ENCODE measurements at regions not wholly inside any gene's neighbourhood (a gene's known extent, or its start where the extent isn't known, plus 50 kb on each side); places are given as distances from the start of the nearest gene placed in this dataset.

DNA sequence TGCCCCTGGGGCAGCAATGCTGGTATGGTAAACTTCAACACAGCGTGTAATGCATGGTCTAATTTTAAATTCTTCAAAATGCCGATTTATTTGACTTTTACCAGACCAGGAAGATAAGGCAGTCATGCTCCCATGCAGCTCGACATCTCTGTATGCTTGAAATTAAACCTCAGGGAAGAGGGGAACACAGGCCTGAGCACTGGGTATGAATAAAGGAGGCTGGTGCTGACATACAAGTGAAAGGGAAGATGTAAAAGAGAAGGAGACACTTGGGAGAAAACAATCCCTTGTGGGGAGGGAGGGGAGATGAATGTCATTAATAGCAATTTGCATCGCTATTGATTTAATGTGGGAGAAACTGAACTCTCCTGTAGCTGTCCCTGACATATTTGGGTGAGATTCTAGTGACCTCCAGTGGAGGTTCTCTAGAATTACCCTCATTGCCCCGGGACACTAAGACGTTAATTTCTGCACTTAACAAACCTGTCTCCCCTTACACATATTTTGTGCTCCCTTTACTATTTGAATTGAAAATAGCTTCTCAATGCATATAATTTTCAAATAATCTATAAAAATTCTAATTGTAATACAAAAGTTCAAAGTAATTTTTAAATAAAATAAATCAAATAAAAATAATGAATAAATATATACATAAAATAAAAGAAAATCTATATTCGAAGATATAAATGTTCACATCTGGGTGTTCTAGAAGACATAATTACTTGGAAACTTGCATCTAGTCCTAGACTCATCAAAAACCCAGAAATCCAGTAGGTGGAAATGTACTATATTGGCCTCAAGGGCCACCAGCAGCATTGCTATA, 283.1 kb downstream of the LMX1A start:
- DNase-seq (ENCODE audit: low read depth): no peak

DNA sequence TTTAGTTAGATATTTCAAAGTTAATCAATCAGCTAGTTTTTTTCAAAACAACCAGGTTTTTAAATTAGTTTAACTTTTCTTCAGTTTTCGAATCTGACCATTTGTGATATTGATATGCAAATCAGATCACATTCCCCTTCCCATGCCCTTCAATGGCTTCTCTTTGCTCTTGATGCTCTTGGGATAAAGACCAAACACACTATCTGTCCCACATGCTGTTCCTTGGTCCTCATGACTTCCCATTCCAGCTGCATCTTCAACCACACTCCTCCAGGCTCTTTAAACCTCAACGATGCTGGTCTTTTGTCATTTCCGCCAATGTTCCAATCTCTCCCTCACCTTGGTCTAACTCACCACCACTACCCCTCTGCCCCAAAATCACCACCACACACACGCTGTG, 285.8 kb downstream of the LMX1A start:
- no peak for DNase-seq (ENCODE audit: low read depth)

DNA sequence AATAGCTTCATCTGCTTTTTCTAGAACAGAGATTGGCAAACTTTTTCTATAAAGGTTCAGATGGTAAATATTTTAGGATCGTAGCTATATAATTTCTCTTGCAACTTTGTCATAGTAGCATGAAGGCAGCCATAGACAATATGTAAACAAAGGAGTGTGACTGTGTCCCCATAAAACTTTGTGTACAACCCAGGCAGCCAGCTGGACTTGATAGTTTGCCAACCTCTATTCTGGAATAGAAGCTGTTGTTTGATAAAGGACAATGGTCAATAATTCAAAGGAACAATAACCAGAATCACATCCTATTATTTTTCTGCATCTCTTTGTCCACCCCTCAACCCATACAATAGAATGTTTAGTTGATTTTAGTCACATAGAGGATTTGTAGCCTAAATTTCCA, 286.7 kb downstream of the LMX1A start:
- no peak for DNase-seq (ENCODE audit: low read depth)

DNA sequence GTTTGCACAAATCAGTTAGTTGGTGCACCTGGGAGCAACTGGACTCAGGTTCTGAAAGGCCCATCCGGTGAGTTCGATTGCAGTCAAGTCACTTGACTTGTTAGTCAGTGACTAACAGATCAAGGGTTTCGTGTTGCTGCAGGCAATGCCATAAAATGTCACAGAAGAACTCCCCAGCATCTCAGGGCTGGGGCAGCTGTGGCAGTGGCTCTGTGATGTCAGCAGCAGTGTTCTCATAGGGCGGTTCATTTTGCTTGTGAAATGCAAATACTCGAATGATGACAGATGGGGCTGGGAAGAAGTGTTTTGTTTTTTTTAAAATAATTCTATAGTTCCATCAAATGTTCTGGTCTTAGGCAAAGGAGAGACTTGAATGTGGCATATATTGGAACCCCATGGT, 287.8 kb downstream of the LMX1A start:
- DNase-seq (ENCODE audit: low read depth): no peak

DNA sequence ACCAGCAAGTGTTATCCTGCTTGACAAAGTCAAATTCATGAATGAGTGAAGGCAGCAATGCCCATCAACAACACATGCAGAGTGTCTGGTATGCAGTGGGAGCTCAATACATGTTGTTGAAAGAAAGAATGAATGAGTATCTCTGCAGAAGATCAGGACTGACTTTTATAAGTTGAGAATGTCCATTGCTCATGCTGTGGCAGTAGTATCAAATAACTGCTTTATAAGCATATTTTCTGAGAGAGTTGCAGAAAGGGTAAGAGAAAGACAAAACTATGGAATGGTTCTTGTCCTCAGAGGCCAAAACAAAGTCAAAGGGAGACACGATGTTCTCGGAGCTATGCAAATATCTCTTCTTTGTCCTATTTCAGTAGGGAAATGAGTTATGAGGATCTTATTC, 288.7 kb downstream of the LMX1A start:
- DNase-seq (ENCODE audit: low read depth): no peak

DNA sequence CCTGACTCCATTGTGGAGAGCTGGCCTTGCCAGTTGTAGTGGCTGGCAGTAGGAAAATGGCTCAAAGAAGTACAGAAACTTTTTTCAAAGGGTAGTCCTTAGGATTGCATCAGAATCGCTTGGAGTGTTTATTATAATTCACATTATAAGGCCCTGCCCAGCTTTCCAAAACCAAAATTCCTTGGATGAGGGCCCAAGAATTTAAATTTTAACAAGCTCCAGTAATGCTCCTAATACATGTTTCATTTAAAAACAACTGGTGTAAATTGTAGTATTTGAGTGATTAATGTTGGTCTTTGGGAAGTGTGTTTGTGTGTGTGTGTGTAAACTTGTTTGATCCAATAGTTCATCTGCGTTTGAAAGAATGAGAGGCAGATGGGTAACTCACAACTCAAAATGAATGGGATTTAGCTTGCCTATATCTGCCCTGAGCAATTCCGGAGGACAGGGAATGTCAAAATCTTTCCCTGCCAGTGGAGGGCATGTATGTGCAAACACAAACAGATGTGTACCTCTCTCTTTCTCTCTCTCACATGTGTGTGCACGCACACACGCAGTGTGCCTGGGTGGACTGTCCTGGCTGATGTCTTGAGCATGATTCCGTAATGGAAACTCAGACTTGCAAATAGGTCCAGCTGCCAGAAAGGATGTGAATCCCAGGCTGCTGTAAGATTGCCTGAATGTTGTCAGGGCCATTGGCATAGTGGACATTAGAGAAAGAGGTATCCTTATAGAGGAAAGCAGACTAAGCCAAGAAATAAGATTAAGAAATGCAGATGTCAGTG, 293.1 kb downstream of the LMX1A start:
- DNase-seq (ENCODE audit: low read depth): no peak

DNA sequence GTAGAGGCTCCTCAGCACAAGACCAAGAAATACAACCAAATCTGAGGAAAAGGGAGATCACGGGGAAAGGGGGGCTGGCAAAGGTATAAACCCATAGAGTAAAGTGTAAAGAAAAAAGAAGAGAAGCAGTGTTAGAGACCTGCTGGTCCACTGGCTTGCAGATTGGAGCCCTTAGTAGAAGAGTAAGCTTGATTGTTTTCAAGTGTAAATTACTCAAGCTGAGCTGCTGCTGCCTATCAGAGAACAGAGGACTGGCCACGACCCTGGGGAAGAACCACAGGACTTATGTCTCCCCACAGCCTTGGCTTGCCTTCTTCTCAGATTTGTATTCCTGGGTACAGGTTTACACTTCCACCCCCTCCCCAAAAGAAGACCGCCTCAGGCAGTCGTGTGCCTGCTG, 294.2 kb downstream of the LMX1A start:
- no peak for DNase-seq (ENCODE audit: low read depth)

DNA sequence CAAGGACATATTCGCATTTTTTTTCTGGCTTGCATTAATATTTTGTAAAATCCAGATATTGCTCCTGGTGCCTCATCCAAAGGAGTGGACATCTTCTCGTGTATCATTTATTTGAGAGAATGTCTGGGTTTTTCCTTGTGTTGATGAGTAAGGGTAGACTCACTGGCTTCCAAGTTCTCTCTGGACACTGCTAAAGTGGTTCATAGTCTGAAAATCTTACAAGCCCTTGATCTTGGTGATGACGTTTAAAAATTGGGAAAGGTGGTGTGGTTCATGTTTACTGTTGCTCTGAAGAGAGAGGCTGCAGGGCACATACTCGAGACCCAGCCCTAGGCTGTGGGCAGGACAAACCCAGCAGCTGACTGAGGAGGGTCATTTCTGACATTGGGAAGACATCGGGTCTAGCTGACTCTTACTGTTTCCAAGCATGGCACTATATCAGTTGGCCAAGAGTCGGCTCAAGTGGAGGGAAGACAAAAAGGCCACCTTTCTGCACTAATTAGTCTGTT, 296.2 kb downstream of the LMX1A start:
- DNase-seq (ENCODE audit: low read depth): no peak

DNA sequence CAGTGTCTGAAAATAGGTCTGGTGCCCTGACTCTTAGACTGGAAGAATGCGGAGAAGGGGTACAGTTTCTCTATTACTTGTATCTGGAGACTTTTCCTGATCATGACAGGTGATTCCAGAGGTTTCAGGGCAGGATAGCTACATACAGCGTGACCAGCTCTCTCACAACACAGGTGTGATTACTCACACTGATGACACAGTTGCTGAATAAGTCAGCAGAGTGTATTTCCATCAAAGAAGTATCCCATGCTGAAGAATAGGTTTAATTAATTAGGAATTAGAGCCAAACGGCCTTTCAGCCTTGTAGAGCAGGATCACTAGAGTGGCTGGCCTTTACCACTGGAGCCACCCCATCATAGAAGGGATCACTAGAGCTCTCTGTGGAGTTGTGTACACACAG, 298.6 kb downstream of the LMX1A start:
- DNase-seq (ENCODE audit: low read depth): no peak

DNA sequence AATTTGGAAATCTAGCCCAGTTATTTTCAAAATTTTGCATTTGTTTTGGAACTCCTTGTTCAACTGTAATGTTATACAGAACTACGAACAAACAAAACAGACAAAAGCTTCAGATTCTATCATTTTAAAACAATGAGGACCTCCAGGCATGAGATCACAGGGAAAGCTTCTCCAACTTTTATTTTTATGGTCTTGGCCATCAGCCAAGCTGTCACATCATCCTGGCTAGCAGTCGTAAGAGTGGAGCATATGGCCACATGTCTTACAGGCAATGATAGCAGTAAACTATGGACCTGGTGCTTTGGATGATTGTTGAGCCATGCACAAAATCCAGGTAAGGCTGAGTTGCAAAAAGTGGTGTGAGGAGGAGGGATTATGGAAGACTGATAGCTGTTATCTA, 299.6 kb downstream of the LMX1A start:
- DNase-seq (ENCODE audit: low read depth): no peak

DNA sequence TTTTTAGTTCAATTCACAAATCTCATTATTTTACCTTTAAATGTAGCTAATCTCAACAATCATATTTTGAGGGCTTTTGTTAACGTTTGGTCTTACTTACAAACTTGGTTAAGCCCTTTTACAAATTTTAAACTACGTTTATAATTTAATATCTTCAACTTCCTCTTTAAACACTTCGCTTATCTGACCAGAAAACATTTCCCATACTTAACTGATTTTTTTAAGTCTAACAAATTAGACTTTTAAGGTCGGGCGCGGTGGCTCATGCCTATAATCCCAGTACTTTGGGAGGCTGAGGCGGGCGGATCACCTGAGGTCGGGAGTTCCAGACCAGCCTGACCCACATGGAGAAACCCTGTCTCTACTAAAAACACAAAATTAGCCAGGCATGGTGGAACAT, 300.9 kb downstream of the LMX1A start:
- DNase-seq (ENCODE audit: low read depth): no peak

DNA sequence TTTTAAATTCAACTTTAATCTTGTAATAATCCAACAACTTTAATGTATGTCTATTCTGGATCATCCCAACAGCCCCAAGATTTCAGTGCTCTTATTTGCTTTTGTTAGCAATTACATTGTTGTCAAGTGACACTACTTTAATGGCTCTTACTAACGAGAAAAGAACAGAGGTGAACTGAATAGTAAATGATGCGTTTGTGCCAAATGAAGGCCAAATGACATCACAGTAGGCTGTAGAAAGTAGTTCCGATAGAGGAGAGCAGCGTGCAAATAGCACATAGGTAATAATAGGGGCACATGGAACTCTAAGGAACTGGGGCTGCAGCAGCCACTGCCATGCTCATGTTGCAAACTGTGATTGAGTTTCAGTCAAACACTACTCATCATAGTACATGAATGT, 301.9 kb downstream of the LMX1A start:
- DNase-seq (ENCODE audit: low read depth): no peak

DNA sequence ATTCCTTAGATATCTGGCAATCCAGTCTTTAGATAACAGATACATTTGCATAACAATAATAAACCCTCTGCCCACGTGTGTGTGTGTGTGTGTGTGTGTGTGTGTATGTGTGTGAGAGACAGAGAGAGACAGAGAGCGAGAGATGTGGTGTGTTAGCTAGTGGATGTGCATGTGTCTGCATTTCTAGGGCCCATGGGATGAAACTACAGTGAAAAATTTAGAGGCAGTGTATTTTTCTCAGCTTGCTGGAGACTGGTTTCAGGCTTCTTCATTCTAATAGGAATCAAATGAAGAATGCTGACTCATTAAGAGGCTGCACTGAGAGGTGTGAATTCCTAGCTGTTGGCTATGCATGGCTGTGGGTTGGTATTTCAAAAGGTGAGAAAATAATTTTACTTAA, 303.2 kb downstream of the LMX1A start:
- no peak for DNase-seq (ENCODE audit: low read depth)

DNA sequence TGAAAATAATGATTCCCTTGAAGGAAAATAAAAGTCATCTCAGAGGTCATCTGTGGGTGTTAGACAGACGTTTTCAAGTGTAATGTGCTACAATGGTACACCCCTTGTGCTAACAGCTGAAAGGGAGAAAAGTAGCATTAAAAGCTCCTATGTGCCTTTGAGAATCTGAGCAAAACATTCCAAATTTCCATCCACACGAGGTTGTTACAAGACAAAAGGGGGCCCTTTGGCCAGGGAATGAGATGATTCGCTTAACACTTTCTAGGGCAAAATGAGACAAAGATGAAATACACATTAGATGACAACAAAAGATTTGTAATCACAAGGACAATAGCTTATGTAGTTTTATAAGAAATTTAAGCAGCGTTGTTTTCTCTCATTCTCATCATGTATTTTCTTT, 303.6 kb downstream of the LMX1A start:
- DNase-seq (ENCODE audit: low read depth): no peak

DNA sequence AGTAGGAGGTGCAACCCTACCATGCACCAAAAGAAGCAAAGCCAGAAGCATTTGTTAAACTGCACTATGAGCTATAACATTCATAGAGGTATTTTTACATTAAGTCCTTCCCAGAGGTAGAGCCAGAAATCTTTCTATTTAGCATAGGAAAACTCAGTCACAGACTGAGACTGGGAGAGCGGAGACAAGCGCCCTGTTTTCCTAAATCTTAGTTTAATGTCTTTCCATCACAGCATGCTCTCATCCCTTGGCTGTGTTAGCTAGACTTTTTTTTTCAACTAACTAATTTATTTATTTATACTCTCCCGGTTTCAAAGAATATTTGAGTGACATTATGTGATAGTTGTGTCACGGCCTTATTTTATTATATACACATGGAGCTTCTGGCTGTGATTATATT, 304.1 kb downstream of the LMX1A start:
- DNase-seq (ENCODE audit: low read depth): no peak

DNA sequence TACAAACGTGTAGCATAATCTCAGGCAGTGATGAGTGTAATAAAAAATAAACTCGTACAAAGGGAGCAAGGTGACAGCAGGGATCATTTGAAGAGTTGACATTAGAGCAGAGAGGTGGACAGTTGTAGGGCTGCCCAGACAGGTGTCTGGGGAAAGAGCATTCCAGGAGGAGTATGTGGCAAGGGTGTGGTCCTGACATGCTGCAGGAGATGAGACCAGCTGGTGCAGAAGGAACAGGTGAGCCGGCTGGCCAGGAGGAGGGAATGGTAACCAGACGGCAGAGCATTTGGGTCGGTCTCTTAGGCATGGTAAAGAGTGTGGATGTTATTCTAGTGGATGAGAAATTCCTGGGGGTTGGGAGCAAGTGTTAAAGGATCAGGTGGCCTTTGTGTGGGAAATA, 306.3 kb downstream of the LMX1A start:
- DNase-seq (ENCODE audit: low read depth): no peak

DNA sequence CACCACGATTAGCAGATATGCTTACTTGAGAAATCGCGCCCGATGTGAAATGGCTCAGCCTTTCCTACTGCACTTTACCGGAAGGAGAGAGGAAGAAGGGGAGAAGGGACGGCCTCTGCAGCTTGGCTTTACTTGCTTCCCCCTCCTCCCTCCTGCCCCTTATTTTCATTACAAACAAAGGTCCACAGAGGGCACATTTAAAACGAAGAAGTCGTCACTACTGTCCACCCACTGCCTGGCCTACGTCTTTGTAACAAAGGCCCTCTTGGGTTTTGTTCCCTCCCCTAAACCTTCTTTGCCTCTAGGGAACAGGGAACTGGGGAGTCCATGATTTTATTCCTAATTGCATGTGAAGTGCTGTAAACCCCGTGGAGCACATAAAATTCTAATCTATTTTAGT, 308.5 kb downstream of the LMX1A start:
- no peak for DNase-seq (ENCODE audit: low read depth)

DNA sequence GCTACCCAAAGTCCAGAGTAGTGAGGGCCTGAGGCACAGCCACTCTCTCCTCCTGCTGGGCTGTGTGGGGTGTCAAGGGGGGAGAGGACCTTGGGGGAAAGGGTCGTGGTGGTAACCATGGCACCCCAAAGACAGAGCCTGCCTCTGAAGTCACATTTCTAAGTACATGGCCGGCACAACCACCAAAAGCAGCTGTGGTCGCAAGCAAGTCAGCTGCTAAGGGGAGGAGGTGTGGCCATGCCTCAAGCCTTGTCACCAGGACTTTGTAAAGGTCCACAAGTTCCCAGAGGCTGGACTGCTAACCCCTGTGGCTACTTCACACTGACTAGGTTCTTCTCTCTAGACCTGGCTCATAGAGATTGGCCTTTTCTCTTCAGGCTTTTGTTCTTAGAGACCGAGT, 310.6 kb downstream of the LMX1A start:
- DNase-seq (ENCODE audit: low read depth): no peak

DNA sequence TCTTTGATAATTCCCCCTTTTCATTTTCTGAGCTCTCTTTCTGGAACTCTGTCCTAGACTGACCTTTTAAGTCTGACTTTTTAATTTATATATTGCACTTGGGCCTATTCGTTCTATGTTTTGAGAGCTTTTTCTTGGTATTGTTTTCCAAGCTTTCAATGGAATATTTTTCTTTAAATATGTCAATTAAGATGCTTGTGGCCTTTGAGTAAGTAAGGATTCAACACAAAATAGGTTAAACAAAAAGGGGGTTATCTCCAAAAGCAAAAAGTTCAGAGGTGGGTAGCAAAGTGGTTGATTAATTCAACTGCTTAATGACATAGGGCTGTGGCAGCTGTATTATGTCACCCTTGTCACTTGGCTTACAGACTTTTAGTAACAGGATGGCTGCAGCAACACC, 315.9 kb downstream of the LMX1A start:
- no peak for DNase-seq (ENCODE audit: low read depth)

DNA sequence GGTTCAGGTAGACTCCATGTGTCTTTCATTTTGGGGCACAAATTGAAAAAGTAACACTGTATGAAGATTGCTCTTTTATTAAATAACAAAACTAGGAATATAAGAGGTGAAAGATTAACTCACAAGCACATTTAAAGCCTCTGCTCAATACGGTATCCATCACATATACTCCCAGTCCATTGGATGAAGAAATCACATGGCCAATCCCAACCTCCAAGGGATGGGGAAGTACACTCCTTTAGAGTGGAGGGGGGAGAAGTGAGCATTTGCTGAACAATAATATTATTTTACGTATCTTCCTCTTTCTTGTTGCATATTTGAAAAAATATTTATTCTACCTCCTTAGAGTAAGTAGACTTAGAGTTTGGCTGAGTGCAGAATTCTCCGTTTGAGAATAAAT, 316.5 kb downstream of the LMX1A start:
- no peak for DNase-seq (ENCODE audit: low read depth)

DNA sequence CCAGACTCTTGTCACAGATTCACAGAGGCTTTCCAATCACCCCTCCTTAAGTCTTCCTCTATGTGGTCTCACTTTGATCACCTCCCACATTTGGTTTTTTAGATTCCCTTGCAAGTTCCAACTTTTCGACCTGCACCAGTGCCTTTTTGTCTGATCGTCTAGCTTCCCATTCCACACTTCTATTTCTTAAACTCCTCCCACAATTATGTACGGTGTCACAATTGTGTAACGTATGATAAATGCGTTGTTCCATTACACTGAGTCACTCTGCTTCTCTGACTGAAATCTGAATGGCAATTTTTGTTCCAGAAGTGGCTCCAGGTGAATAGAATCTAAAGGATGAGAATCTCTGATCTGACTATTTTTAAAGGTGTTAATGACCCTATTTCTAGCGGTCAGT, 320.1 kb downstream of the LMX1A start:
- DNase-seq (ENCODE audit: low read depth): no peak

DNA sequence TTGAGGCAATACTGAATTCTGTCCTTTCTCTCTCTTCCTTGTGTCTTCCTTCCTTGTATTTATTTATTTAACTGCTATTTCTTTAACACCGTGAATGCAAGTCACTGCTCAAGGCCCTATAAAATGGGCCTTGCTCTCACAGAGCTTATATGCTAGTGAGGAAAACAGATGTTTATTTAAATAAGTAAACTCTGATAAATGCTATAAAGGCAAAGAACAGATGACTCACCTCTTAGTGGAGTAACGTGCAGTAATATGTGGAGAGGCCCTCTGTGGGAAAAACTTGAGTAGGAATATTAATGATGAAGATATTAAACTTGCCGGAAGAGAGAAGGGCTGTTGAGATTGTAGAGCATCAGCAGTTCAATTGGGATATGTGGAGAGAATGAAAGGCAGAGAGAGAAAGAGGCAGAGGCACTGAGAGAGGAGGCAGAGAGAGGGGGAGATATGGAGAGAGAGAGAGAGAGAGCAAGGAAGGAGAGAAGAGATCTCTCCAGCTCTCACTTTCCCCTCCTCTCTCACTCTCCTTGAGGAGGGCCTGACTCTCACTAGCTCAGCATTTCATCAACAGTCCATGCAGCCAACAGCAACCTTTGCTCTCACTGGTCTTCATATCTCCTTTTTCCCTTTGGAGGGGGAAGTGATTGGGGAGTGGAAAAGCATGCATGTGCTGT, 322.2 kb downstream of the LMX1A start:
- DNase-seq (ENCODE audit: low read depth): no peak

DNA sequence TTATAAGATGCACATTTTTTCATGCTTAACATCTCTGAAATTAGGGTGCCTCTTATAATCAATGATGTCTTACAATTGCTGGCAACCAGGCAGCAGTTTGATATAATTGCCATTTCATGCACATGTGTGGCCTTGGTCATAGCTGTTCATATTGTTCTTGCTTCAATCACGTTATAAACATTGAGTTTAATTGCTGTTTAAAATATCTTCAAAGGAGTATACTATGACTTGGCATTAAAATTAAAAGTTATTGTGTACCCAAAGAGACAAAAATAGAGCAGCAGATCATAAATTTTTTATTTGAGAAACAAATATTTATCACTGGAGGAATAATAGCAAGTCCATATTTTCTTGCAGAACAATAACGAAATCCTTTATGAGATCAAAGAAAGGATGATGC, 325.5 kb downstream of the LMX1A start:
- no peak for DNase-seq (ENCODE audit: low read depth)

Data from forelimb muscle (tissue), 1 donor.